H9 (cell line): ENCODE measurements at regions not wholly inside any gene's neighbourhood (a gene's known extent, or its start where the extent isn't known, plus 50 kb on each side); places are given as distances from the start of the nearest gene placed in this dataset.

Experiments
- DNase-seq: peaks from one replicate; pipeline ENCODE4 v3.0.0-alpha.2; 2017
- H2AFZ ChIP-seq: one replicate; pipeline ENCODE4 v1.6.1; 2013; ENCODE audit warnings: mild to moderate bottlenecking, low read length, control low read depth, moderate library complexity
- H2AK5ac ChIP-seq: 2 replicates; pipeline ENCODE4 v1.6.1; 2013; ENCODE audit warnings: low read length, control low read depth, mixed read lengths; ENCODE audit not compliant: insufficient read length
- H2BK120ac ChIP-seq: one replicate; pipeline ENCODE4 v1.6.1; 2013; ENCODE audit warnings: low read depth, mild to moderate bottlenecking, low read length, control low read depth, inconsistent platforms; ENCODE audit not compliant: poor library complexity, severe bottlenecking
- H2BK12ac ChIP-seq: 2 replicates; pipeline ENCODE4 v1.6.1; 2013; ENCODE audit warnings: low read length, control low read depth, mixed read lengths, low read depth; ENCODE audit not compliant: insufficient read length
- H2BK15ac ChIP-seq: 2 replicates; pipeline ENCODE4 v1.6.1; 2013; ENCODE audit warnings: low read depth, low read length, control low read depth
- H2BK20ac ChIP-seq: one replicate; pipeline ENCODE4 v1.6.1; 2013; ENCODE audit warnings: low read depth, mild to moderate bottlenecking, low read length, control low read depth, inconsistent platforms; ENCODE audit not compliant: poor library complexity, severe bottlenecking
- H2BK5ac ChIP-seq: 2 replicates; pipeline ENCODE4 v1.6.1; 2013; ENCODE audit warnings: low read length, control low read depth, mixed read lengths; ENCODE audit not compliant: insufficient read length
- H3K14ac ChIP-seq: 2 replicates; pipeline ENCODE4 v1.6.1; 2013; ENCODE audit warnings: low read length, control low read depth; ENCODE audit not compliant: insufficient read depth
- H3K18ac ChIP-seq: 2 replicates; pipeline ENCODE4 v1.6.1; 2013; ENCODE audit warnings: low read depth, mild to moderate bottlenecking, mixed read lengths, low read length, control low read depth; ENCODE audit not compliant: insufficient read length
- H3K23ac ChIP-seq: 2 replicates; pipeline ENCODE4 v1.6.1; 2013; ENCODE audit warnings: low read length, control low read depth, mixed read lengths, low read depth; ENCODE audit not compliant: insufficient read length
- H3K23me2 ChIP-seq: 2 replicates; pipeline ENCODE4 v1.6.1; 2013; ENCODE audit warnings: low read depth, mild to moderate bottlenecking, mixed read lengths, low read length, control low read depth; ENCODE audit not compliant: insufficient read length, poor library complexity, severe bottlenecking
- H3K27ac ChIP-seq: 2 replicates; pipeline ENCODE4 v1.5.1; 2013; ENCODE audit warnings: low read length, control low read depth, mixed read lengths, low read depth; ENCODE audit not compliant: insufficient read length
- H3K27me3 ChIP-seq: 2 replicates; pipeline ENCODE4 v1.6.1; 2013; ENCODE audit warnings: low read length, control low read depth, inconsistent platforms; ENCODE audit not compliant: insufficient read depth
- H3K4ac ChIP-seq: 2 replicates; pipeline ENCODE4 v1.6.1; 2013; ENCODE audit warnings: low read depth, mild to moderate bottlenecking, control low read depth, inconsistent platforms, low read length, moderate library complexity
- H3K4me1 ChIP-seq: 2 replicates; pipeline ENCODE4 v1.6.1; 2013; ENCODE audit warnings: low read length, control low read depth, inconsistent platforms; ENCODE audit not compliant: insufficient read depth
- H3K4me2 ChIP-seq: 2 replicates; pipeline ENCODE4 v1.6.1; 2013; ENCODE audit warnings: low read length, control low read depth, mixed read lengths; ENCODE audit not compliant: insufficient read length, insufficient read depth
- H3K56ac ChIP-seq: 2 replicates; pipeline ENCODE4 v1.6.1; 2013; ENCODE audit warnings: low read depth, mild to moderate bottlenecking, mixed read lengths, low read length, control low read depth; ENCODE audit not compliant: insufficient read length
- H3K79me1 ChIP-seq: 2 replicates; pipeline ENCODE4 v1.6.1; 2013; ENCODE audit warnings: low read depth, mild to moderate bottlenecking, moderate library complexity, low read length, control low read depth, inconsistent platforms; ENCODE audit not compliant: insufficient read depth, poor library complexity, severe bottlenecking
- H3K79me2 ChIP-seq: 2 replicates; pipeline ENCODE4 v1.6.1; 2013; ENCODE audit warnings: low read length, control low read depth, inconsistent platforms; ENCODE audit not compliant: insufficient read depth
- H3K9ac ChIP-seq: 2 replicates; pipeline ENCODE4 v1.6.1; 2013; ENCODE audit warnings: low read length, control low read depth, mixed read lengths; ENCODE audit not compliant: insufficient read length; ENCODE audit errors: extremely low read depth
- H3K9me3 ChIP-seq: one replicate; pipeline ENCODE4 v1.6.1; 2013; ENCODE audit warnings: low read depth, low read length, inconsistent platforms; ENCODE audit not compliant: control insufficient read depth
- H3T11ph ChIP-seq: one replicate; pipeline ENCODE4 v1.6.1; 2013; ENCODE audit warnings: mild to moderate bottlenecking, low read length, control low read depth, inconsistent platforms
- H4K20me1 ChIP-seq: one replicate; pipeline ENCODE4 v1.6.1; 2013; ENCODE audit not compliant: control insufficient read depth, insufficient read length, insufficient read depth
- H4K5ac ChIP-seq: 2 replicates; pipeline ENCODE4 v1.6.1; 2013; ENCODE audit warnings: low read depth, mild to moderate bottlenecking, mixed read lengths, low read length, control low read depth; ENCODE audit not compliant: insufficient read length
- H4K8ac ChIP-seq: replicated peaks from 2 replicates; pipeline ENCODE4 v1.6.1; 2013; ENCODE audit warnings: low read length, control low read depth, mixed read lengths, low read depth; ENCODE audit not compliant: insufficient read length
- H4K91ac ChIP-seq: 2 replicates; pipeline ENCODE4 v1.6.1; 2013; ENCODE audit warnings: low read depth, mild to moderate bottlenecking, moderate library complexity, mixed read lengths, low read length, control low read depth; ENCODE audit not compliant: insufficient read length
- H3K27ac Mint-ChIP-seq, 3 experiments: 2 replicates in 2 of 3; 3 replicates in 1 of 3; pipeline ENCODE4 v1.8.0; 2020 to 2021; ENCODE audit warnings: mixed read lengths in 3 of 3, mild to moderate bottlenecking in 1 of 3, moderate library complexity in 1 of 3
- H3K27me3 Mint-ChIP-seq: 2 replicates; pipeline ENCODE4 v1.8.0; 2021; ENCODE audit warnings: low read depth, mild to moderate bottlenecking, moderate library complexity, mixed read lengths
- H3K36me3 Mint-ChIP-seq, 3 experiments: 2 replicates in 2 of 3; 3 replicates in 1 of 3; pipeline ENCODE4 v1.8.0; 2020 to 2021; ENCODE audit warnings: low read depth in 3 of 3, mixed read lengths in 3 of 3; ENCODE audit not compliant: insufficient read depth in 1 of 3
- H3K4me1 Mint-ChIP-seq, 2 experiments: 2 replicates each; pipeline ENCODE4 v1.8.0; 2020; ENCODE audit warnings: mixed read lengths in 2 of 2
- H3K4me3 Mint-ChIP-seq, 2 experiments: 2 replicates in 1 of 2; 3 replicates in 1 of 2; pipeline ENCODE4 v1.8.0; 2020 to 2021; ENCODE audit warnings: mild to moderate bottlenecking in 2 of 2, mixed read lengths in 2 of 2, moderate library complexity in 1 of 2
- H3K9me3 Mint-ChIP-seq, 2 experiments: 2 replicates in 1 of 2; 3 replicates in 1 of 2; pipeline ENCODE4 v1.8.0; 2020; ENCODE audit warnings: mild to moderate bottlenecking in 2 of 2, mixed read lengths in 2 of 2, moderate library complexity in 1 of 2
- CTCF ChIP-seq: fragments of 200-600 bp; sonication (generic); conservative IDR thresholded peaks from 3 replicates; pipeline ENCODE4 v1.8.0; 2021; ENCODE audit warnings: antibody characterized with exemption, mild to moderate bottlenecking
- WGBS: extraction: QIAGEN DNeasy Blood & Tissue Kit; methylation state at CpG from one replicate; pipeline ENCODE4 v1.1.7; 2013; ENCODE audit warnings: missing lambda C conversion rate, low lambda C conversion rate, mixed read lengths; ENCODE audit not compliant: insufficient read length; ENCODE audit errors: extremely low coverage; 5-methylcytosine and 5-hydroxymethylcytosine counted together

- H4K20me1 ChIP-seq = no peaks in the 10 kb centered on the region
- no peak overlapping the region for H4K5ac ChIP-seq
- H3T11ph ChIP-seq = no peak overlapping the region
- H3K27me3 Mint-ChIP-seq = no peaks in the 10 kb centered on the region
- H3K56ac ChIP-seq = no peak overlapping the region
- no peak overlapping the region for H4K8ac ChIP-seq
- H3K79me1 ChIP-seq = no peaks in the 10 kb centered on the region
- no peak overlapping the region for H3K23ac ChIP-seq
- H3K9me3 Mint-ChIP-seq = no peaks in the 10 kb centered on the region
- no peak for TF ChIP-seq CTCF
- no peak overlapping the region for H4K91ac ChIP-seq
- H2AFZ ChIP-seq = no peak overlapping the region
- no peak overlapping the region for H3K4ac ChIP-seq
- no peak overlapping the region for H2BK120ac ChIP-seq
- H3K14ac ChIP-seq = no peak overlapping the region
- no peak for DNase-seq
- WGBS = no CpG with 5 or more reads among the region's 3 CpGs
- H2AK5ac ChIP-seq = no peak overlapping the region
- H2BK5ac ChIP-seq = no peak overlapping the region
- no peak overlapping the region for H3K18ac ChIP-seq
- H3K27ac ChIP-seq = no peak overlapping the region
- H2BK12ac ChIP-seq = no peak overlapping the region
- no peak overlapping the region for H2BK20ac ChIP-seq
- no peak overlapping the region for H3K27ac Mint-ChIP-seq
- H3K23me2 ChIP-seq = no peaks in the 10 kb centered on the region
- H3K36me3 Mint-ChIP-seq = no peaks in the 10 kb centered on the region
- H2BK15ac ChIP-seq = no peak overlapping the region
- no peak overlapping the region for H3K9ac ChIP-seq
- no peaks in the 10 kb centered on the region for H3K79me2 ChIP-seq
- peaks cover 7 to 8% of the 10 kb centered on the region in 2 experiments for H3K4me1 Mint-ChIP-seq
- H3K27me3 ChIP-seq = no peaks in the 10 kb centered on the region
- no peak overlapping the region for H3K4me3 Mint-ChIP-seq
- H3K4me1 ChIP-seq = no peaks in the 10 kb centered on the region
- no peak overlapping the region for H3K4me2 ChIP-seq
- no peaks in the 10 kb centered on the region for H3K9me3 ChIP-seq
Measured at GRCh38 chr6:50974319-50974718, 155.6 kb downstream of the TFAP2B start.
